Thoracic aorta (tissue), 2 donors: ENCODE measurements at regions not wholly inside any gene's neighbourhood (a gene's known extent, or its start where the extent isn't known, plus 50 kb on each side); places are given as distances from the start of the nearest gene placed in this dataset.
"Not testable (repeated sequence)": the region's sequence is repeated elsewhere in the genome, so short reads cannot be mapped to it uniquely, and the experiment has no call there.

Experiments used
- ATAC-seq: fragments of 150-250 bp; one replicate; pipeline ENCODE4 v1.8.0; 2017; ENCODE audit warnings: low read depth; ENCODE audit not compliant: insufficient number of reproducible peaks, low FRiP score
- DNase-seq: peaks from one replicate; pipeline ENCODE4 v3.0.0-alpha.2; 2020; ENCODE audit warnings: low spot score
- H3K27ac ChIP-seq, 2 donors: fragments of 200-600 bp; sonication (generic); 1 replicate in 1 of 2; 2 replicates in 1 of 2; pipeline ENCODE4 v1.5.1; 2016; ENCODE audit warnings: mild to moderate bottlenecking in 2 of 2, moderate library complexity in 2 of 2
- H3K27me3 ChIP-seq: fragments of 200-600 bp; sonication (generic); replicated peaks from 2 replicates; pipeline ENCODE4 v1.6.0; 2016; ENCODE audit warnings: mild to moderate bottlenecking; ENCODE audit not compliant: insufficient read depth
- H3K36me3 ChIP-seq: fragments of 200-600 bp; sonication (generic); one replicate; pipeline ENCODE4 v1.5.1; 2016
- H3K4me1 ChIP-seq, 2 donors: fragments of 200-600 bp; sonication (generic); 1 replicate in 1 of 2; 2 replicates in 1 of 2; pipeline versions ENCODE4 v1.5.1 to v1.6.0; 2016; ENCODE audit warnings: low read depth in 2 of 2, mild to moderate bottlenecking in 1 of 2; ENCODE audit not compliant: control insufficient read depth in 1 of 2
- H3K4me3 ChIP-seq: fragments of 200-600 bp; sonication (generic); 2 replicates; pipeline ENCODE4 v1.5.1; 2016; ENCODE audit warnings: mild to moderate bottlenecking
- H3K9me3 ChIP-seq: fragments of 200-600 bp; sonication (generic); 2 replicates; pipeline ENCODE4 v1.5.1; 2016
- TF ChIP-seq, protein P1 (sequence below): fragments of 200-600 bp; sonication (generic); IDR thresholded peaks from one replicate; pipeline ENCODE4 v1.5.1; 2019; ENCODE audit warnings: antibody characterized with exemption

- DNase-seq (no peak), ATAC-seq (no peak)
- Histone ChIP-seq H3K27ac (no peak overlapping the region), H3K27me3 (no peaks in the 10 kb centered on the region), H3K36me3 (no peaks in the 10 kb centered on the region), H3K9me3 (no peaks in the 10 kb centered on the region), H3K4me3 (no peak overlapping the region), H3K4me1 (peaks cover 0 to 12% of the 10 kb centered on the region in 2 donors)
- TF ChIP-seq, protein P1, sequence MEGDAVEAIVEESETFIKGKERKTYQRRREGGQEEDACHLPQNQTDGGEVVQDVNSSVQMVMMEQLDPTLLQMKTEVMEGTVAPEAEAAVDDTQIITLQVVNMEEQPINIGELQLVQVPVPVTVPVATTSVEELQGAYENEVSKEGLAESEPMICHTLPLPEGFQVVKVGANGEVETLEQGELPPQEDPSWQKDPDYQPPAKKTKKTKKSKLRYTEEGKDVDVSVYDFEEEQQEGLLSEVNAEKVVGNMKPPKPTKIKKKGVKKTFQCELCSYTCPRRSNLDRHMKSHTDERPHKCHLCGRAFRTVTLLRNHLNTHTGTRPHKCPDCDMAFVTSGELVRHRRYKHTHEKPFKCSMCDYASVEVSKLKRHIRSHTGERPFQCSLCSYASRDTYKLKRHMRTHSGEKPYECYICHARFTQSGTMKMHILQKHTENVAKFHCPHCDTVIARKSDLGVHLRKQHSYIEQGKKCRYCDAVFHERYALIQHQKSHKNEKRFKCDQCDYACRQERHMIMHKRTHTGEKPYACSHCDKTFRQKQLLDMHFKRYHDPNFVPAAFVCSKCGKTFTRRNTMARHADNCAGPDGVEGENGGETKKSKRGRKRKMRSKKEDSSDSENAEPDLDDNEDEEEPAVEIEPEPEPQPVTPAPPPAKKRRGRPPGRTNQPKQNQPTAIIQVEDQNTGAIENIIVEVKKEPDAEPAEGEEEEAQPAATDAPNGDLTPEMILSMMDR, result no peak
These were observed 97.7 kb upstream of the IFNG-AS1 start for GRCh38 chr12:67891596-67891995.

DNA sequence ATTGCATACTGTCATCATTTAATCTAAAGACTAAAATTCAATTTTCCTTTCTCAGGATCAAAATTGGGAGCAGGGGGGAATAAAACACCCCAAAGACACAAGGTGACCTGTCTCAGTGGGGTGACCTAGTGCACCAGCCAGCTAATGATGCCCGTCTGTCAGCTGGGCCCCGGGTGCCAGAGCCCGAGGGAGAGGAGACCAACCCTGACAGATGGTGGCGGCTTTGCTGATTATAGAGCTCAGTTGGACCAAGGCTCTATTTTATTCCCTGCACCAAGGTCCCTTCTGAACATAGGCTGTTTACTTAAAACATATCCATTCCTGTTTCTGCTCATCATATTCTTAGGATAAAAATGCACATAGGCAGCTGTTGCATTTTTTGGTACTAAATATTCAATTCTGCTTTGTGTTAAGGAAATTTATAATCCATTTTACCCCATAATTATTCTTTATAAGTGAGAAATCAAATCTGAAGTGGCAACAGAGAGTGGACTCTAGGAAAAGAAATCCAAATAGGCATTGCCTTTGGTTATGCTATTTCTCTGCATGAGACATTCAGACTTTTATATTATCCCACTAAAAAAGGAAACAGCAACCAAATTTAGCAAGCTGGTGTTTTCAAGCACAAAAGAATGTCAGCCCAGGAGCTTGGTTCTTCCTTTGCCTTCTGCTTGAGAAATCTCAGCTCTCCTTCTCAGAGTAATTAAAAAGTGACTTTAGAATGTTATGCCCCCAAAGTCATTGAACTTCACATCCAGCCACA is 96.8 kb upstream of the IFNG-AS1 start:
- Histone ChIP-seq H3K9me3 (no peaks in the 10 kb centered on the region), H3K4me1 (peaks cover 0 to 12% of the 10 kb centered on the region in 2 donors), H3K4me3 (no peak overlapping the region), H3K27me3 (no peaks in the 10 kb centered on the region), H3K27ac (peak overlapping the region in 1 of 2 donors; percentile 50), H3K36me3 (no peaks in the 10 kb centered on the region)
- DNase-seq (no peak), ATAC-seq (no peak)
- TF ChIP-seq, protein P1, result no peak

DNA sequence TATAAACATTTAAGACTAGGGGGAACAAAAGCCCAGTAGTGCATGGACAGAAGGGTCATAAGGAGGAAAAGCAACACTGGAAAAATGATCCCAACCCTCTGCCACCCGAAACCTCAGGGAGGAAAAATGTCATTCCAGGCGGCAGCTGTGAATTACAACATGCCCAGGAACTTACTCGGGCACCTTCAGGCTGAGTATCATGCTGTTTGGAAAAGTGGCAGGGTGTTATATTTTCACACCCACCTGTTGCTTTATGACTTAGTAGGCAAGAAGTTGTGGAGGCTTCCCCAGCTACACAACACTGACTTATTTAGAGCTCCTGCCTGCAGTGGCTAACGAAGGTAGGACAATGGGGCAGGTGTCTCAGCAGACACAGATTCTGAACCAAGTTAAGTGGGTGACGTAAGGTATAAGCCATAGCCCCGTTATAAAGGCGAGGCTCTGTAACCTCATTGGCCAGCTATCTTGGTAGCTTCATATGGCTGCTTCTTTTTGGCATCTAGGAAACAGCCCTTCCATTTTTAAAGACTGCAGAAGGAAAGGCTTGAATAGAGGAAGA is 96.1 kb upstream of the IFNG-AS1 start:
- Histone ChIP-seq H3K4me1 (peaks cover 0 to 12% of the 10 kb centered on the region in 2 donors), H3K36me3 (no peaks in the 10 kb centered on the region), H3K4me3 (no peak overlapping the region), H3K9me3 (no peaks in the 10 kb centered on the region), H3K27ac (peak overlapping the region in 1 of 2 donors; percentile 50), H3K27me3 (no peaks in the 10 kb centered on the region)
- DNase-seq, result no peak
- ATAC-seq, result no peak
- TF ChIP-seq, protein P1, result no peak

- H3K4me3 ChIP-seq, result not testable (repeated sequence)
These were observed 88.8 kb upstream of the IFNG-AS1 start for GRCh38 chr12:67900418-67900817.

DNA sequence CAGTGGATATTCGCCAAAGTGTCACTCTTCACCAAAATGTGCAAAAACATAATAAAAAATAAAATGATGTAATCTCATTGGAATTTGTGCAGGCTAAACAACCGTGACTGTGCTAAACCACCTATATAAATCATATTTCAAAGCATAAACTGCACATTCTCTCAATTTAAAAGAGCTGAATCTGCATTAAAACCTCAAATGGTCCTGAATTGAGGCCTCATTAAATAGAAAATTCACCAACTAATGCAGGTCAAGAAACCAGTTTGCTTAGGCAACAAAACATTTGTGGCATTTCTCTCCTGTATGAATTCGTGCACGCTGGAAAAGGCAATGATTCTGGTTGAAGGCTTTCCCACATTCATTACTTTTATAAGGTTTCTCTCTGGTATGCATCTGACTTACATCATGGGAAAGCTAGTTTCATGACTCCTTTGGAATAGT is 80.1 kb upstream of the IFNG-AS1 start:
- ATAC-seq (no peak), DNase-seq (no peak)
- TF ChIP-seq, protein P1, result no peak
- Histone ChIP-seq H3K9me3 (no peaks in the 10 kb centered on the region), H3K4me3 (no peak overlapping the region), H3K36me3 (no peaks in the 10 kb centered on the region), H3K27me3 (no peaks in the 10 kb centered on the region), H3K27ac (no peak overlapping the region), H3K4me1 (peaks cover 7 to 17% of the 10 kb centered on the region in 2 donors)

More at GRCh38 chr12:67900418-67900817, 88.8 kb upstream of the IFNG-AS1 start:
- not testable (repeated sequence) for H3K27ac ChIP-seq, H3K4me1 ChIP-seq, H3K36me3 ChIP-seq, ATAC-seq, H3K9me3 ChIP-seq, H3K27me3 ChIP-seq, DNase-seq
